Adrenal gland (tissue), 5 donors: ENCODE measurements at regions not wholly inside any gene's neighbourhood (a gene's known extent, or its start where the extent isn't known, plus 50 kb on each side); places are given as distances from the start of the nearest gene placed in this dataset.

ENCODE experiments used
- CTCF ChIP-seq, 6 experiments: fragments of 450-650 bp in 4 of 6; fragments of 200-600 bp in 2 of 6; sonication (generic) in 1 of 6; IDR thresholded peaks; 1 replicate in 5 of 6; 2 replicates in 1 of 6; pipeline versions ENCODE4 v1.5.1 to v1.8.0; 2016 to 2021; ENCODE audit warnings: antibody characterized with exemption in 6 of 6, mild to moderate bottlenecking in 2 of 6, moderate library complexity in 1 of 6
- POLR2A ChIP-seq, 2 donors: fragments of 450-650 bp; IDR thresholded peaks; one replicate each; pipeline ENCODE4 v1.6.1; 2017; ENCODE audit warnings: antibody characterized with exemption in 2 of 2, mild to moderate bottlenecking in 2 of 2, moderate library complexity in 1 of 2
- donor health status: DM: no; HTN: no; CAD: no.

DNA sequence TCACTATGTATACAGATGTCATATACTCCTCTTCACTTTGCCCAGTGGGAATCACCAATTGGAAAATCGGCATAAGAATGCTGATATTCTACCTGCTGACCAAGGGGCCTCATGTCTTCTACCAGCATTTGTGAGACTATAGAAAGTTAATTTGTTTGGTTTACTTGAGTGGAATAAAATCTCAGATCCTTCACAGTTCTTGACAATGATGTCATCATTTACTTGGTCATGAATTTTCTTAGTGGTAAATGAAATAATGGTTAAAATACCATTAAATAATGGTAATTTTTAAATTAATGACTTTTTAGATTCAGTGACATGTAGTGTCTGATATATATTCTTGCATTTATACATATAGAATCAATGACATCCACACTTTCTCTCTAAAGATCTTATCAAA lies 1052.6 kb downstream of the ADGRL3 start:
- TF ChIP-seq CTCF (IDR thresholded peaks at IDR 0.05) (no peak), POLR2A (IDR thresholded peaks at IDR 0.05) (no peak)
